PC-9 (cell line): ENCODE measurements at regions not wholly inside any gene's neighbourhood (a gene's known extent, or its start where the extent isn't known, plus 50 kb on each side); places are given as distances from the start of the nearest gene placed in this dataset.

Source experiments
- BruUV-seq: library from RNA; stranded (reverse); fragments of 400-500 nt; replicated peaks from 2 replicates; lab custom pipeline; 2021; lab: Mats Ljungman, UMichigan
- CTCF ChIA-PET: fragments of 300-600 bp; sonication (Branson Sonifier 250); formaldehyde crosslinking; loops from one replicate; lab custom pipeline; 2022; ENCODE audit warnings: antibody characterized with exemption; lab: Charles Lee
- POLR2A ChIA-PET: fragments of 300-600 bp; sonication (Branson Sonifier 250); formaldehyde crosslinking; loops from one replicate; lab custom pipeline; 2022; ENCODE audit warnings: antibody characterized with exemption; ENCODE audit not compliant: unreplicated experiment; lab: Charles Lee
- DNase-seq, 2 experiments: peaks; one replicate each; pipeline versions ENCODE4 v3.0.0 to v3.0.0-alpha.2; 2015 to 2022; ENCODE audit warnings: mixed read lengths in 1 of 2
- H2AFZ ChIP-seq: fragments of 200-600 bp; sonication (generic); 2 replicates; pipeline ENCODE4 v1.8.1; 2017; ENCODE audit warnings: antibody characterized with exemption
- H3F3A ChIP-seq: fragments of 200-600 bp; sonication (generic); 2 replicates; pipeline ENCODE4 v1.8.1; 2017; ENCODE audit warnings: antibody characterized with exemption, mild to moderate bottlenecking, low read depth; ENCODE audit not compliant: insufficient read depth
- H3K27ac ChIP-seq: fragments of 200-600 bp; sonication (generic); 2 replicates; pipeline ENCODE4 v1.6.1; 2016; ENCODE audit warnings: mixed run types
- H3K27me3 ChIP-seq: fragments of 200-600 bp; sonication (generic); 2 replicates; pipeline ENCODE4 v1.6.1; 2016; ENCODE audit warnings: low read depth, mixed run types; ENCODE audit not compliant: insufficient read depth
- H3K36me3 ChIP-seq: fragments of 200-600 bp; sonication (generic); 2 replicates; pipeline ENCODE4 v1.6.1; 2016; ENCODE audit warnings: low read depth, mixed run types
- H3K4me1 ChIP-seq: fragments of 200-600 bp; sonication (generic); replicated peaks from 2 replicates; pipeline ENCODE4 v1.6.1; 2016; ENCODE audit warnings: mixed run types; ENCODE audit not compliant: insufficient read depth
- H3K4me2 ChIP-seq: fragments of 200-600 bp; sonication (generic); 2 replicates; pipeline ENCODE4 v1.6.1; 2017; ENCODE audit warnings: mixed run types
- H3K4me3 ChIP-seq: fragments of 200-600 bp; sonication (generic); 2 replicates; pipeline ENCODE4 v1.6.1; 2016; ENCODE audit warnings: mixed run types
- H3K79me2 ChIP-seq: fragments of 200-600 bp; sonication (generic); 2 replicates; pipeline ENCODE4 v1.6.1; 2017; ENCODE audit warnings: low read depth, mixed run types
- H3K9me2 ChIP-seq: fragments of 200-600 bp; sonication (generic); 2 replicates; pipeline ENCODE4 v1.8.1; 2017; ENCODE audit warnings: mild to moderate bottlenecking; ENCODE audit not compliant: insufficient read depth
- H3K9me3 ChIP-seq: fragments of 200-600 bp; sonication (generic); 2 replicates; pipeline ENCODE4 v1.8.1; 2016; ENCODE audit warnings: low read depth; ENCODE audit not compliant: insufficient read depth
- H4K20me1 ChIP-seq: fragments of 200-600 bp; sonication (generic); 2 replicates; pipeline ENCODE4 v1.8.1; 2017; ENCODE audit not compliant: insufficient read depth
- CTCF ChIP-seq: fragments of 200-600 bp; sonication (generic); conservative IDR thresholded peaks from 2 replicates; pipeline ENCODE4 v1.6.1; 2017; ENCODE audit warnings: mixed run types, antibody characterized with exemption, mild to moderate bottlenecking, moderate library complexity
- EZH2 ChIP-seq: fragments of 200-600 bp; sonication (generic); IDR thresholded peaks from 2 replicates; pipeline ENCODE4 v1.8.0; 2017; ENCODE audit warnings: antibody characterized with exemption, low read depth
- intact Hi-C: fragments of 100-400 bp; cut with micrococcal nuclease; formaldehyde crosslinking; loops from one replicate; pipeline ENCODE4 v1.10.0; 2022; ENCODE audit not compliant: unreplicated experiment

GRCh38 chr2:103520547-103520946, 758.7 kb downstream of the TMEM182 start:
- H3K27ac ChIP-seq = no peak overlapping the region
- H4K20me1 ChIP-seq = no peaks in the 10 kb centered on the region
- H2AFZ ChIP-seq = no peak overlapping the region
- H3F3A ChIP-seq = no peaks in the 10 kb centered on the region
- H3K36me3 ChIP-seq = no peaks in the 10 kb centered on the region
- TF ChIP-seq EZH2 (no peak), CTCF (no peak)
- POLR2A ChIA-PET = no interaction called here
- H3K9me3 ChIP-seq = no peaks in the 10 kb centered on the region
- no peaks in the 10 kb centered on the region for H3K9me2 ChIP-seq
- H3K4me3 ChIP-seq = no peak overlapping the region
- no peak overlapping the region for H3K4me2 ChIP-seq
- H3K27me3 ChIP-seq = no peaks in the 10 kb centered on the region
- intact Hi-C loops = no loop called here
- no peaks in the 10 kb centered on the region for H3K79me2 ChIP-seq
- no peak for DNase-seq
- CTCF ChIA-PET = no interaction called here
- H3K4me1 ChIP-seq = no peaks in the 10 kb centered on the region
- BruUV-seq = no TSS peak

GRCh38 chr2:103525756-103526155, 763.9 kb downstream of the TMEM182 start:
- POLR2A ChIA-PET = no interaction called here

GRCh38 chr2:103526757-103527156, 764.9 kb downstream of the TMEM182 start:
- Histone ChIP-seq H3K27ac (no peak overlapping the region), H3F3A (no peaks in the 10 kb centered on the region), H4K20me1 (no peaks in the 10 kb centered on the region), H2AFZ (no peak overlapping the region), H3K9me2 (no peaks in the 10 kb centered on the region), H3K79me2 (no peaks in the 10 kb centered on the region), H3K9me3 (no peaks in the 10 kb centered on the region), H3K27me3 (no peaks in the 10 kb centered on the region; the same call in 1 of the 2 replicates), H3K4me1 (no peaks in the 10 kb centered on the region), H3K4me3 (no peak overlapping the region), H3K36me3 (no peaks in the 10 kb centered on the region), H3K4me2 (no peak overlapping the region)
- DNase-seq = no peak
- CTCF ChIA-PET = no interaction called here
- POLR2A ChIA-PET = no interaction called here
- no TSS peak for BruUV-seq
- TF ChIP-seq CTCF = no peak
- TF ChIP-seq EZH2 = no peak
- intact Hi-C loops = no loop called here

More at GRCh38 chr2:103525756-103526155, 763.9 kb downstream of the TMEM182 start:
- Histone ChIP-seq H3K36me3 (no peaks in the 10 kb centered on the region), H3K27me3 (no peaks in the 10 kb centered on the region; the same call in 1 of the 2 replicates), H3K27ac (no peak overlapping the region), H3K79me2 (no peaks in the 10 kb centered on the region), H3K9me3 (no peaks in the 10 kb centered on the region), H3F3A (no peaks in the 10 kb centered on the region), H4K20me1 (no peaks in the 10 kb centered on the region), H2AFZ (no peak overlapping the region), H3K4me2 (no peak overlapping the region), H3K4me3 (no peak overlapping the region), H3K4me1 (no peaks in the 10 kb centered on the region), H3K9me2 (no peaks in the 10 kb centered on the region)
- TF ChIP-seq CTCF (no peak), EZH2 (no peak)
- CTCF ChIA-PET = no interaction called here
- intact Hi-C loops = no loop called here
- BruUV-seq = no TSS peak
- DNase-seq = no peak
